HEK293 (cell line): ENCODE measurements at regions not wholly inside any gene's neighbourhood (a gene's known extent, or its start where the extent isn't known, plus 50 kb on each side); places are given as distances from the start of the nearest gene placed in this dataset.
"Not testable (repeated sequence)": the region's sequence is repeated elsewhere in the genome, so short reads cannot be mapped to it uniquely, and the experiment has no call there.

Experiments used
- HOXA7 ChIP-seq: sonication (generic); formaldehyde crosslinking; IDR thresholded peaks from 2 replicates; pipeline ENCODE4 v1.8.1; 2022; ENCODE audit warnings: missing genetic modification reagents, borderline replicate concordance
- WT1 ChIP-seq: fragments of 450-650 bp; formaldehyde crosslinking; IDR thresholded peaks from 2 replicates; pipeline ENCODE4 v1.5.1; 2016; ENCODE audit warnings: missing biosample characterization, missing genetic modification characterization
- YY1 ChIP-seq: fragments of 450-650 bp; formaldehyde crosslinking; IDR thresholded peaks from 2 replicates; pipeline ENCODE4 v1.5.1; 2018; ENCODE audit warnings: missing biosample characterization, missing genetic modification characterization
- ZNF660 ChIP-seq: fragments of 450-650 bp; IDR thresholded peaks from 2 replicates; pipeline ENCODE4 v1.5.1; 2018; ENCODE audit warnings: missing biosample characterization, mild to moderate bottlenecking, missing genetic modification characterization
- TF ChIP-seq, protein P1 (sequence below): fragments of 450-650 bp; formaldehyde crosslinking; IDR thresholded peaks from 2 replicates; pipeline ENCODE4 v1.5.1; 2017; ENCODE audit warnings: missing biosample characterization, missing genetic modification characterization
- TF ChIP-seq, protein P2 (sequence below): fragments of 450-650 bp; formaldehyde crosslinking; IDR thresholded peaks from 2 replicates; pipeline ENCODE4 v1.5.1; 2016; ENCODE audit warnings: missing biosample characterization, missing genetic modification characterization

DNA sequence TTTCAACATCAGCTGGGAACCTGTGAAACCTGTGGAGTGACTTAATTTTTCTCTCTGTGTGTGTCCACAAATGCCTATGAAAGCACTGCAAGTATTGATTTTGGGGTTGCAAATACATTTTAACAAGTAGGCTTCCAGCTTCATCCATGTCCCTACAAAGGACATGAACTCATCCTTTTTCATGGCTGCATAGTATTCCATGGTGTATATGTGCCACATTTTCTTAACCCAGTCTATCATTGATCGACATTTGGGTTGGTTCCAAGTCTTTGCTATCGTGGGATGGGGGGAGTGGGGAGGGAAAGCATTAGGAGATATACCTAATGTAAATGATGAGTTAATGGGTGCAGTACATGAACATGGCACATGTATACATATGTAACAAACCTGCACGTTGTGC lies 711.3 kb downstream of the LTN1 start:
- TF ChIP-seq WT1 (tag by site-specific recombination); YY1 (tag by site-specific recombination); HOXA7 (CRISPR knock-in tag); ZNF660 (tag by site-specific recombination): not testable (repeated sequence)
- TF ChIP-seq, protein P1, sequence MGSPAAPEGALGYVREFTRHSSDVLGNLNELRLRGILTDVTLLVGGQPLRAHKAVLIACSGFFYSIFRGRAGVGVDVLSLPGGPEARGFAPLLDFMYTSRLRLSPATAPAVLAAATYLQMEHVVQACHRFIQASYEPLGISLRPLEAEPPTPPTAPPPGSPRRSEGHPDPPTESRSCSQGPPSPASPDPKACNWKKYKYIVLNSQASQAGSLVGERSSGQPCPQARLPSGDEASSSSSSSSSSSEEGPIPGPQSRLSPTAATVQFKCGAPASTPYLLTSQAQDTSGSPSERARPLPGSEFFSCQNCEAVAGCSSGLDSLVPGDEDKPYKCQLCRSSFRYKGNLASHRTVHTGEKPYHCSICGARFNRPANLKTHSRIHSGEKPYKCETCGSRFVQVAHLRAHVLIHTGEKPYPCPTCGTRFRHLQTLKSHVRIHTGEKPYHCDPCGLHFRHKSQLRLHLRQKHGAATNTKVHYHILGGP (tag by site-specific recombination): not testable (repeated sequence)
- TF ChIP-seq, protein P2, sequence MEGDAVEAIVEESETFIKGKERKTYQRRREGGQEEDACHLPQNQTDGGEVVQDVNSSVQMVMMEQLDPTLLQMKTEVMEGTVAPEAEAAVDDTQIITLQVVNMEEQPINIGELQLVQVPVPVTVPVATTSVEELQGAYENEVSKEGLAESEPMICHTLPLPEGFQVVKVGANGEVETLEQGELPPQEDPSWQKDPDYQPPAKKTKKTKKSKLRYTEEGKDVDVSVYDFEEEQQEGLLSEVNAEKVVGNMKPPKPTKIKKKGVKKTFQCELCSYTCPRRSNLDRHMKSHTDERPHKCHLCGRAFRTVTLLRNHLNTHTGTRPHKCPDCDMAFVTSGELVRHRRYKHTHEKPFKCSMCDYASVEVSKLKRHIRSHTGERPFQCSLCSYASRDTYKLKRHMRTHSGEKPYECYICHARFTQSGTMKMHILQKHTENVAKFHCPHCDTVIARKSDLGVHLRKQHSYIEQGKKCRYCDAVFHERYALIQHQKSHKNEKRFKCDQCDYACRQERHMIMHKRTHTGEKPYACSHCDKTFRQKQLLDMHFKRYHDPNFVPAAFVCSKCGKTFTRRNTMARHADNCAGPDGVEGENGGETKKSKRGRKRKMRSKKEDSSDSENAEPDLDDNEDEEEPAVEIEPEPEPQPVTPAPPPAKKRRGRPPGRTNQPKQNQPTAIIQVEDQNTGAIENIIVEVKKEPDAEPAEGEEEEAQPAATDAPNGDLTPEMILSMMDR (tag by site-specific recombination): not testable (repeated sequence)
